Uterus (tissue), 2 donors: ENCODE measurements at regions not wholly inside any gene's neighbourhood (a gene's known extent, or its start where the extent isn't known, plus 50 kb on each side); places are given as distances from the start of the nearest gene placed in this dataset.

ENCODE experiments used
- POLR2A ChIP-seq, 2 donors: fragments of 450-650 bp; IDR thresholded peaks; one replicate each; pipeline ENCODE4 v1.6.1; 2016; ENCODE audit warnings: antibody characterized with exemption in 2 of 2, mild to moderate bottlenecking in 1 of 2, moderate library complexity in 1 of 2
- TF ChIP-seq, protein P1 (sequence below), 4 experiments: fragments of 200-600 bp in 2 of 4; fragments of 450-650 bp in 2 of 4; sonication (generic) in 2 of 4; IDR thresholded peaks; one replicate each; pipeline ENCODE4 v1.5.1; 2016 to 2019; ENCODE audit warnings: antibody characterized with exemption in 4 of 4, mild to moderate bottlenecking in 2 of 4, moderate library complexity in 1 of 4

DNA sequence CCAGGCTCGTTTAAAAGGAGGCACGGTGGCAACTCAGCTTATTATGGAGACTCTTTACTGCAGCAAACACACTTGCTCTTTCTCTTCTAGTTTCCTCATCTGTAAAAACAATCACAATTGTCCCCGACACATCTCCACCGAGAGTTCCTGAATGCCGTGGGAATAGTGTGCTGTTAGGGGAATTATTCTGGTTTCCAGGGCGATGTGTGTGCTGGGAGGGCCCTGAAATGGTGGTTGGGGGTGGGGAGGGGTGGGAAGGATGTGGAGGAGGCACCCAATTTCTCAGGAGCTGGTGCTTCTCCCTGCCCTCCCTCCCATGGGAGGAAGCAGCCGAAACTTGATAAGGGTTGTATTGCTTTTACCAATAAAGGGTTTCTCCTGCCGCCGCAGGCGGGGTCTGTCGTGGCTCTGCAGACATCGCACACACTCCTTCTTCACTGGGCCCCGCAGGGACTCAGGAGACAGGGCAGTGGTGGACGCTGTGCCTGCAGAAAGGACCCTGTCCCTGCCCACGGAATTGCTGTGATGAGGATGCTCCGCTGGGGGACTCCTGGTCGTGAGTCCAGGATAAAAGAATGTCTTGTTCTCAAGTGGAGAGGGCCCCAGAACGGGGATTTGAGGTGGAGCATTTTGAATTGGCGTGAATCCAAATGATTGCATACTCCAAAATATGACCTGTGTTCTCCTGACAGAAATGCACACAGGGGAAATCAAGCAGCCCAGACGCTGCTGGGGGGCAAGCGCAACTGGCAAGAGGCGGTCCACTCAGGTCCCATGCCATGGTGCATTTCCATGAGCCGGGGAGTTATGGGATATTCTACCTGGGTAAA, 119.2 kb downstream of the ACKR3 start:
- TF ChIP-seq, protein P1, sequence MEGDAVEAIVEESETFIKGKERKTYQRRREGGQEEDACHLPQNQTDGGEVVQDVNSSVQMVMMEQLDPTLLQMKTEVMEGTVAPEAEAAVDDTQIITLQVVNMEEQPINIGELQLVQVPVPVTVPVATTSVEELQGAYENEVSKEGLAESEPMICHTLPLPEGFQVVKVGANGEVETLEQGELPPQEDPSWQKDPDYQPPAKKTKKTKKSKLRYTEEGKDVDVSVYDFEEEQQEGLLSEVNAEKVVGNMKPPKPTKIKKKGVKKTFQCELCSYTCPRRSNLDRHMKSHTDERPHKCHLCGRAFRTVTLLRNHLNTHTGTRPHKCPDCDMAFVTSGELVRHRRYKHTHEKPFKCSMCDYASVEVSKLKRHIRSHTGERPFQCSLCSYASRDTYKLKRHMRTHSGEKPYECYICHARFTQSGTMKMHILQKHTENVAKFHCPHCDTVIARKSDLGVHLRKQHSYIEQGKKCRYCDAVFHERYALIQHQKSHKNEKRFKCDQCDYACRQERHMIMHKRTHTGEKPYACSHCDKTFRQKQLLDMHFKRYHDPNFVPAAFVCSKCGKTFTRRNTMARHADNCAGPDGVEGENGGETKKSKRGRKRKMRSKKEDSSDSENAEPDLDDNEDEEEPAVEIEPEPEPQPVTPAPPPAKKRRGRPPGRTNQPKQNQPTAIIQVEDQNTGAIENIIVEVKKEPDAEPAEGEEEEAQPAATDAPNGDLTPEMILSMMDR (IDR thresholded peaks at IDR 0.05): no peak
- TF ChIP-seq POLR2A (IDR thresholded peaks at IDR 0.05): no peak
